ENCODE measurements at regions not wholly inside any gene's neighbourhood (a gene's known extent, or its start where the extent isn't known, plus 50 kb on each side); places are given as distances from the start of the nearest gene placed in this dataset.

DNA sequence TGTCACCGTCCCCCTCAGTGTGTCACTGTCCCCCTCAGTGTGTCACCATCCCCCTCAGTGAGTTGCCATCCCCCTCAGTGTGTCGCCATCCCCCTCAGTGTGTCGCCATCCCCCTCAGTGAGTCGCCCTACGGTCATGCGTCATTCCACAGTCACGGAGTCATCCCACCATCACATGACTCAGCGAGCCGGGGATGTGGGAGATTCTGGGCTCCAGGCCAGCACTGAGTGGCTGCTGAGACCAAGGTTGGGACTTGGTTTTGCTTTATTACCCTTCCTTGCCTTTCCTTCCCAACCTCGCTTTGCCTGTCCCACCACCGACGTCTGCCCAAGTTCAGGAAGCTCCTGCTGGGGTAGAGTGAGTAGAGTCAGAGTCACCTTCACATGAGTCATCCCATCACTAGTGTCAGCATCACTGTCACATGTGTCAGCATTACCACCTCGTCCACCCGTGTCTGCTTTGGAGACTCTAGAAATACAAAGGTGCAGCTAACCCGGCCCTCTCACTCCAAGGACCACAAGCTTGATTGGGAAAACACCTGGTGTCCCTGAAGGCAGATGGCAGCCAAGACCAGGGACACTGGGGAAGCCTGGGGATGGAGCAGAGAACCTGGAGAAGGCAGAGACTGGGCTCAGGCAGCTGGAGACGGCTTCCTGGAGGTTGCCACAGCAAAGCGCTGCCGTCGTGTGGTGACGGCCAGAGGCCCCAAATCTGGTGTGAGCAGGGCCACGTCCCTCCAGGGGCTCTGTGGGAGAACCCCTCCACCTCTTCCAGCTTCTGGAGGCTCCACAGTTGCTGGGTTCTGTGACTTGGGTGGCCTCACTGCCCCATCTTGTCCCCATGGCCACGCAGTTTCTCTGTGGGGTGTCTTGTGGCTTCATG lies 485.2 kb upstream of the SALL3 start:
- CTCF ChIA-PET (ENCODE audit: low intra/inter-chr PET ratio, low total read pairs) = no interaction called here
- intact Hi-C loops (cut with micrococcal nuclease; ENCODE audit: unreplicated experiment) = no loop called here

More for the DNA sequence above, 485.2 kb upstream of the SALL3 start:
- Histone ChIP-seq H3K36me3 (replicated peaks in 1 of 2; ENCODE audit: control insufficient read depth in 1 of 2, insufficient read depth in 2 of 2, low read length in 2 of 2) (no peaks in the 10 kb centered on the region), H3K9me3 (ENCODE audit: low read length) (peaks cover 17% of the 10 kb centered on the region), H3K9ac (ENCODE audit: insufficient read depth, low read depth, low read length) (no peak overlapping the region), H3K4me3 (replicated peaks in 1 of 3; ENCODE audit: insufficient read depth in 1 of 3, low read depth in 2 of 3, low read length in 3 of 3) (no peak overlapping the region), H3K4me1 (ENCODE audit: insufficient read depth, low read length) (no peaks in the 10 kb centered on the region), H4K20me1 (ENCODE audit: insufficient read depth, low read length) (no peaks in the 10 kb centered on the region), H3K27me3 (ENCODE audit: control insufficient read depth in 1 of 2, insufficient read depth in 2 of 2, low read length in 2 of 2) (peaks cover 0 to 6% of the 10 kb centered on the region in 2 experiments; a peak in 1 of 5 replicates), H3K27ac (ENCODE audit: extremely low read length, insufficient read depth, low read length) (no peak overlapping the region), H3K79me2 (ENCODE audit: insufficient read depth, low read length) (no peaks in the 10 kb centered on the region), H3K4me2 (ENCODE audit: low read depth, low read length) (no peak overlapping the region), H2AFZ (ENCODE audit: low read length) (no peak overlapping the region)
- no TSS peak for BruUV-seq (replicated peaks)
- FAIRE-seq (no peak), ATAC-seq (no peak), DNase-seq (ENCODE audit: low spot score) (no peak)
- in situ Hi-C loops (cut with HindIII; ENCODE audit: extremely low pct_ligation_motif_present, low pct_unique_long_range_greater_than_20kb) = no loop called here
- POLR2A ChIA-PET = no interaction called here
- no peak for TF ChIP-seq ARID2 (CRISPR knock-in tag; IDR thresholded peaks at IDR 0.05; ENCODE audit: borderline replicate concordance)
- TF ChIP-seq GATA4 (IDR thresholded peaks at IDR 0.05; ENCODE audit: borderline replicate concordance, low read depth) = no peak
- TF ChIP-seq RCOR2 (CRISPR knock-in tag; IDR thresholded peaks at IDR 0.05) = no peak
- no peak for TF ChIP-seq ZNF607 (CRISPR knock-in tag; IDR thresholded peaks at IDR 0.05; ENCODE audit: borderline replicate concordance)
- no peak for TF ChIP-seq ZNF3 (CRISPR knock-in tag; IDR thresholded peaks at IDR 0.05)
- TF ChIP-seq, protein P1, sequence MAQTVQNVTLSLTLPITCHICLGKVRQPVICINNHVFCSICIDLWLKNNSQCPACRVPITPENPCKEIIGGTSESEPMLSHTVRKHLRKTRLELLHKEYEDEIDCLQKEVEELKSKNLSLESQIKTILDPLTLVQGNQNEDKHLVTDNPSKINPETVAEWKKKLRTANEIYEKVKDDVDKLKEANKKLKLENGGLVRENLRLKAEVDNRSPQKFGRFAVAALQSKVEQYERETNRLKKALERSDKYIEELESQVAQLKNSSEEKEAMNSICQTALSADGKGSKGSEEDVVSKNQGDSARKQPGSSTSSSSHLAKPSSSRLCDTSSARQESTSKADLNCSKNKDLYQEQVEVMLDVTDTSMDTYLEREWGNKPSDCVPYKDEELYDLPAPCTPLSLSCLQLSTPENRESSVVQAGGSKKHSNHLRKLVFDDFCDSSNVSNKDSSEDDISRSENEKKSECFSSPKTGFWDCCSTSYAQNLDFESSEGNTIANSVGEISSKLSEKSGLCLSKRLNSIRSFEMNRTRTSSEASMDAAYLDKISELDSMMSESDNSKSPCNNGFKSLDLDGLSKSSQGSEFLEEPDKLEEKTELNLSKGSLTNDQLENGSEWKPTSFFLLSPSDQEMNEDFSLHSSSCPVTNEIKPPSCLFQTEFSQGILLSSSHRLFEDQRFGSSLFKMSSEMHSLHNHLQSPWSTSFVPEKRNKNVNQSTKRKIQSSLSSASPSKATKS (CRISPR knock-in tag; IDR thresholded peaks at IDR 0.05) = no peak
- TF ChIP-seq ZIK1 (CRISPR knock-in tag; IDR thresholded peaks at IDR 0.05; ENCODE audit: borderline replicate concordance, low read depth) = no peak
- TF ChIP-seq KLF15 (CRISPR knock-in tag; IDR thresholded peaks at IDR 0.05; ENCODE audit: borderline replicate concordance) = no peak
- TF ChIP-seq, protein P2, sequence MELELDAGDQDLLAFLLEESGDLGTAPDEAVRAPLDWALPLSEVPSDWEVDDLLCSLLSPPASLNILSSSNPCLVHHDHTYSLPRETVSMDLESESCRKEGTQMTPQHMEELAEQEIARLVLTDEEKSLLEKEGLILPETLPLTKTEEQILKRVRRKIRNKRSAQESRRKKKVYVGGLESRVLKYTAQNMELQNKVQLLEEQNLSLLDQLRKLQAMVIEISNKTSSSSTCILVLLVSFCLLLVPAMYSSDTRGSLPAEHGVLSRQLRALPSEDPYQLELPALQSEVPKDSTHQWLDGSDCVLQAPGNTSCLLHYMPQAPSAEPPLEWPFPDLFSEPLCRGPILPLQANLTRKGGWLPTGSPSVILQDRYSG (CRISPR knock-in tag; IDR thresholded peaks at IDR 0.05) = no peak
- no peak for TF ChIP-seq ZNF136 (CRISPR knock-in tag; IDR thresholded peaks at IDR 0.05; ENCODE audit: low read depth)
- no peak for TF ChIP-seq ZMAT3 (CRISPR knock-in tag; conservative IDR thresholded peaks at IDR 0.05)
- TF ChIP-seq, protein P3, sequence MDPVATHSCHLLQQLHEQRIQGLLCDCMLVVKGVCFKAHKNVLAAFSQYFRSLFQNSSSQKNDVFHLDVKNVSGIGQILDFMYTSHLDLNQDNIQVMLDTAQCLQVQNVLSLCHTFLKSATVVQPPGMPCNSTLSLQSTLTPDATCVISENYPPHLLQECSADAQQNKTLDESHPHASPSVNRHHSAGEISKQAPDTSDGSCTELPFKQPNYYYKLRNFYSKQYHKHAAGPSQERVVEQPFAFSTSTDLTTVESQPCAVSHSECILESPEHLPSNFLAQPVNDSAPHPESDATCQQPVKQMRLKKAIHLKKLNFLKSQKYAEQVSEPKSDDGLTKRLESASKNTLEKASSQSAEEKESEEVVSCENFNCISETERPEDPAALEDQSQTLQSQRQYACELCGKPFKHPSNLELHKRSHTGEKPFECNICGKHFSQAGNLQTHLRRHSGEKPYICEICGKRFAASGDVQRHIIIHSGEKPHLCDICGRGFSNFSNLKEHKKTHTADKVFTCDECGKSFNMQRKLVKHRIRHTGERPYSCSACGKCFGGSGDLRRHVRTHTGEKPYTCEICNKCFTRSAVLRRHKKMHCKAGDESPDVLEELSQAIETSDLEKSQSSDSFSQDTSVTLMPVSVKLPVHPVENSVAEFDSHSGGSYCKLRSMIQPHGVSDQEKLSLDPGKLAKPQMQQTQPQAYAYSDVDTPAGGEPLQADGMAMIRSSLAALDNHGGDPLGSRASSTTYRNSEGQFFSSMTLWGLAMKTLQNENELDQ (CRISPR knock-in tag; IDR thresholded peaks at IDR 0.05; ENCODE audit: borderline replicate concordance) = no peak
- no peak for TF ChIP-seq ZNF331 (CRISPR knock-in tag; IDR thresholded peaks at IDR 0.05)
- TF ChIP-seq LCORL (IDR thresholded peaks at IDR 0.05) = no peak
- TF ChIP-seq LCORL (CRISPR knock-in tag; IDR thresholded peaks at IDR 0.05) = no peak
- no peak for TF ChIP-seq HOXA3 (CRISPR knock-in tag; IDR thresholded peaks at IDR 0.05)
- no peak for TF ChIP-seq HMG20B (CRISPR knock-in tag; conservative IDR thresholded peaks at IDR 0.05)
- TF ChIP-seq KDM5B (CRISPR knock-in tag; IDR thresholded peaks at IDR 0.05; ENCODE audit: borderline replicate concordance) = no peak
- 39% methylated on average over 16 of the region's 22 CpGs for WGBS (ENCODE audit: low lambda C conversion rate)

Data from HepG2 (cell line).